ENCODE measurements at regions not wholly inside any gene's neighbourhood (a gene's known extent, or its start where the extent isn't known, plus 50 kb on each side); places are given as distances from the start of the nearest gene placed in this dataset.

DNA sequence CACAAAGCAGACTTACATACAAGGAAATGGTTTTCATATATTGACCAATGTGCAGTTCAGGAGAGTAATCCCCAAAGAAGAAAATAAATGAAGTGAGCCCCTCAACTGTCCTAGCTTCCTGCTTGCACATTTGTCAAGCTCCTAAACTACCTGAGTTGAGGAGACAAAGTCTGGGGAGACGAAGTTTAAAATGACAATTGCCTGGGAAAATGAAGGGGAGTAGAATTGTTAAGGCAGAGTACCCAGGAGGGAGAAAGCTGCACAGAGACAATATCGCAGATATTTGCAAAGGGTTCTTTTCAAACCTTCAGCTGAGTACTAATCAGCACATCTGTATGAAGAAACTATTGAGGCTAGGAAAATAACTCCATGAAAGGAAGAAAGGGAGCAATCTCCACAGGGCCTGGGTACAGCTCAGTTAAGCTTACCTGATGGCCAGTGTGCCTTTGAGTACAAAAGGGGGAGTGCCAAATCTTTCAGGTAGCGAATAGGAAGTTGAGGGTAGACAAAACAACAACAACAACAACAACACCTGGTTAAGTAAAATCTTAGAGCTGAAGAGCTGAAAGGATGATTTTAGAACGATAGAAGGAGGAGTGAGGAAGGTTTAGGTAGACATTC, 1700.1 kb upstream of the PRR20A start:
- TF ChIP-seq, protein P1, sequence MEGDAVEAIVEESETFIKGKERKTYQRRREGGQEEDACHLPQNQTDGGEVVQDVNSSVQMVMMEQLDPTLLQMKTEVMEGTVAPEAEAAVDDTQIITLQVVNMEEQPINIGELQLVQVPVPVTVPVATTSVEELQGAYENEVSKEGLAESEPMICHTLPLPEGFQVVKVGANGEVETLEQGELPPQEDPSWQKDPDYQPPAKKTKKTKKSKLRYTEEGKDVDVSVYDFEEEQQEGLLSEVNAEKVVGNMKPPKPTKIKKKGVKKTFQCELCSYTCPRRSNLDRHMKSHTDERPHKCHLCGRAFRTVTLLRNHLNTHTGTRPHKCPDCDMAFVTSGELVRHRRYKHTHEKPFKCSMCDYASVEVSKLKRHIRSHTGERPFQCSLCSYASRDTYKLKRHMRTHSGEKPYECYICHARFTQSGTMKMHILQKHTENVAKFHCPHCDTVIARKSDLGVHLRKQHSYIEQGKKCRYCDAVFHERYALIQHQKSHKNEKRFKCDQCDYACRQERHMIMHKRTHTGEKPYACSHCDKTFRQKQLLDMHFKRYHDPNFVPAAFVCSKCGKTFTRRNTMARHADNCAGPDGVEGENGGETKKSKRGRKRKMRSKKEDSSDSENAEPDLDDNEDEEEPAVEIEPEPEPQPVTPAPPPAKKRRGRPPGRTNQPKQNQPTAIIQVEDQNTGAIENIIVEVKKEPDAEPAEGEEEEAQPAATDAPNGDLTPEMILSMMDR (conservative IDR thresholded peaks at IDR 0.05): no peak
- H3K27me3 Mint-ChIP-seq: no peaks in the 10 kb centered on the region
- H3K36me3 Mint-ChIP-seq: no peaks in the 10 kb centered on the region
- no peak overlapping the region for H3K27ac Mint-ChIP-seq
- no peak overlapping the region for H3K4me3 Mint-ChIP-seq
- no peaks in the 10 kb centered on the region for H3K9me3 Mint-ChIP-seq
- DNase-seq (ENCODE audit: extremely low spot score, unreplicated experiment): no peak
- H3K4me1 Mint-ChIP-seq (ENCODE audit: unreplicated experiment): no peaks in the 10 kb centered on the region

GRCh38 chr13:55464222-55464621, 1676.5 kb upstream of the PRR20A start:
- Mint-ChIP-seq H3K9me3 (no peaks in the 10 kb centered on the region), H3K27me3 (no peaks in the 10 kb centered on the region), H3K4me3 (no peak overlapping the region), H3K4me1 (ENCODE audit: unreplicated experiment) (no peaks in the 10 kb centered on the region), H3K27ac (no peak overlapping the region), H3K36me3 (no peaks in the 10 kb centered on the region)
- DNase-seq (ENCODE audit: extremely low spot score, unreplicated experiment): no peak
- TF ChIP-seq, protein P1 (conservative IDR thresholded peaks at IDR 0.05): no peak

- H3K27me3 Mint-ChIP-seq: no peaks in the 10 kb centered on the region
- H3K9me3 Mint-ChIP-seq: no peaks in the 10 kb centered on the region
- no peak overlapping the region for H3K4me3 Mint-ChIP-seq
- no peaks in the 10 kb centered on the region for H3K36me3 Mint-ChIP-seq
- TF ChIP-seq, protein P1 (conservative IDR thresholded peaks at IDR 0.05): no peak
- DNase-seq (ENCODE audit: extremely low spot score, unreplicated experiment): no peak
- no peaks in the 10 kb centered on the region for H3K4me1 Mint-ChIP-seq (ENCODE audit: unreplicated experiment)
- H3K27ac Mint-ChIP-seq: no peak overlapping the region
These were observed 1673.2 kb upstream of the PRR20A start for GRCh38 chr13:55467476-55467875.

GRCh38 chr13:55483626-55484158, 1657.0 kb upstream of the PRR20A start:
- TF ChIP-seq, protein P1 (conservative IDR thresholded peaks at IDR 0.05): no peak
- Mint-ChIP-seq H3K4me3 (no peak overlapping the region), H3K27me3 (no peaks in the 10 kb centered on the region), H3K9me3 (no peaks in the 10 kb centered on the region), H3K36me3 (no peaks in the 10 kb centered on the region), H3K27ac (no peak overlapping the region), H3K4me1 (ENCODE audit: unreplicated experiment) (no peaks in the 10 kb centered on the region)
- DNase-seq (ENCODE audit: extremely low spot score, unreplicated experiment): no peak

GRCh38 chr13:55493297-55493696, 1647.4 kb upstream of the PRR20A start:
- TF ChIP-seq, protein P1 (conservative IDR thresholded peaks at IDR 0.05): no peak
- Mint-ChIP-seq H3K27ac (no peak overlapping the region), H3K36me3 (no peaks in the 10 kb centered on the region), H3K4me1 (ENCODE audit: unreplicated experiment) (no peaks in the 10 kb centered on the region), H3K4me3 (no peak overlapping the region), H3K9me3 (no peaks in the 10 kb centered on the region), H3K27me3 (no peaks in the 10 kb centered on the region)
- DNase-seq (ENCODE audit: extremely low spot score, unreplicated experiment): no peak

All from type B pancreatic cell (in vitro differentiated cells).